ENCODE measurements at regions not wholly inside any gene's neighbourhood (a gene's known extent, or its start where the extent isn't known, plus 50 kb on each side); places are given as distances from the start of the nearest gene placed in this dataset.

- DNase-seq (ENCODE audit: low read depth in 3 of 3, low spot score in 2 of 3), result no peak
Observed at GRCh38 chr4:54359919-54360650, 131.0 kb downstream of the PDGFRA start.

GRCh38 chr4:54363037-54363436 is 133.9 kb downstream of the PDGFRA start:
- no peak for DNase-seq (ENCODE audit: low read depth in 3 of 3, low spot score in 2 of 3)

GRCh38 chr4:54365691-54366090 is 136.6 kb downstream of the PDGFRA start:
- DNase-seq (ENCODE audit: low read depth in 3 of 3, low spot score in 2 of 3), result no peak

- no peak for DNase-seq (ENCODE audit: low read depth in 3 of 3, low spot score in 2 of 3)
Observed at GRCh38 chr4:54367059-54367458, 138.0 kb downstream of the PDGFRA start.

GRCh38 chr4:54368281-54369265 is 139.5 kb downstream of the PDGFRA start:
- no peak for DNase-seq (ENCODE audit: low read depth in 3 of 3, low spot score in 2 of 3)

- DNase-seq (ENCODE audit: low read depth in 3 of 3, low spot score in 2 of 3), result no peak
Observed at GRCh38 chr4:54371173-54371572, 142.1 kb downstream of the PDGFRA start.

- no peak for DNase-seq (ENCODE audit: low read depth in 3 of 3, low spot score in 2 of 3)
Observed at GRCh38 chr4:54372951-54373350, 143.9 kb downstream of the PDGFRA start.

GRCh38 chr4:54373718-54374210 is 144.7 kb downstream of the PDGFRA start:
- no peak for DNase-seq (ENCODE audit: low read depth in 3 of 3, low spot score in 2 of 3)

- no peak for DNase-seq (ENCODE audit: low read depth in 3 of 3, low spot score in 2 of 3)
Observed at GRCh38 chr4:54378461-54378860, 149.4 kb downstream of the PDGFRA start.

GRCh38 chr4:54384152-54384551 is 155.1 kb downstream of the PDGFRA start:
- no peak for DNase-seq (ENCODE audit: low read depth in 3 of 3, low spot score in 2 of 3)

GRCh38 chr4:54384563-54384962 is 155.5 kb downstream of the PDGFRA start:
- DNase-seq (ENCODE audit: low read depth in 3 of 3, low spot score in 2 of 3), result no peak

- DNase-seq (ENCODE audit: low read depth in 3 of 3, low spot score in 2 of 3), result no peak
Observed at GRCh38 chr4:54386042-54386669, 157.1 kb downstream of the PDGFRA start.

- DNase-seq (ENCODE audit: low read depth in 3 of 3, low spot score in 2 of 3), result no peak
Observed at GRCh38 chr4:54386693-54387092, 157.6 kb downstream of the PDGFRA start.

- no peak for DNase-seq (ENCODE audit: low read depth in 3 of 3, low spot score in 2 of 3)
Observed at GRCh38 chr4:54390670-54391069, 161.6 kb downstream of the PDGFRA start.

- no peak for DNase-seq (ENCODE audit: low read depth in 3 of 3, low spot score in 2 of 3)
Observed at GRCh38 chr4:54391104-54391503, 162.0 kb downstream of the PDGFRA start.

- DNase-seq (ENCODE audit: low read depth in 3 of 3, low spot score in 2 of 3), result no peak
Observed at GRCh38 chr4:54392479-54392878, 163.4 kb downstream of the PDGFRA start.

GRCh38 chr4:54393243-54393642 is 164.2 kb downstream of the PDGFRA start:
- no peak for DNase-seq (ENCODE audit: low read depth in 3 of 3, low spot score in 2 of 3)

- no peak for DNase-seq (ENCODE audit: low read depth in 3 of 3, low spot score in 2 of 3)
Observed at GRCh38 chr4:54395013-54395527, 166.0 kb downstream of the PDGFRA start.

- DNase-seq (ENCODE audit: low read depth in 3 of 3, low spot score in 2 of 3), result no peak
Observed at GRCh38 chr4:54400188-54400587, 171.1 kb downstream of the PDGFRA start.

- no peak for DNase-seq (ENCODE audit: low read depth in 3 of 3, low spot score in 2 of 3)
Observed at GRCh38 chr4:54400802-54401201, 171.7 kb downstream of the PDGFRA start.
